ENCODE measurements at regions not wholly inside any gene's neighbourhood (a gene's known extent, or its start where the extent isn't known, plus 50 kb on each side); places are given as distances from the start of the nearest gene placed in this dataset.

GRCh38 chr5:45060724-45061123, 252.0 kb downstream of the MRPS30 start:
- no peak for ATAC-seq (ENCODE audit: low read depth in 2 of 2)

DNA sequence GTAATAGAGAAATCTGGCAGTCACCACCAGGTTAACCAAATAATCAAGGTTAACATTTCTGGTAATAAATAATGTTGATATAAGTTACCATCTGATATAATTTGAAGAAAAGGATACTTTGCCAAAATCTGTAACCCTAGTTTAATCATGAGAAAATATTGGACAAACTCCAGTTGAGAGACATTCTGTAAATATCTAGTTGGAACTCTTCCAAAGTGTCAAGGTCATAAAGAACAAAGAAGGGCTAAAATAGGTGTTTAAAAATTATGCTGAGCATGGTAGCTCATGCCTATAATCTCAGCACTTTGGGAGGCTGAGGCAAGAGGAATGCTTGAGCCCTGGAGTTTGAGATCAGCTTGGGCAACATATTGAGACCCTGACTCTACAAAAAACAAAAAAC, 253.3 kb downstream of the MRPS30 start:
- no peaks in the 10 kb centered on the region for H3K36me3 Mint-ChIP-seq
- H3K4me1 Mint-ChIP-seq, result no peaks in the 10 kb centered on the region
- H3K4me3 ChIP-seq (ENCODE audit: low read depth, low read length), result no peak overlapping the region
- DNase-seq, result no peak
- no peak for ATAC-seq (ENCODE audit: low read depth in 2 of 2)
- no peaks in the 10 kb centered on the region for H3K9me3 ChIP-seq (ENCODE audit: control insufficient read depth in 2 of 2, low read length in 2 of 2)
- H3K27ac Mint-ChIP-seq, result no peak overlapping the region
- H3K4me1 ChIP-seq (ENCODE audit: control insufficient read depth, insufficient read depth, low read length, poor library complexity, severe bottlenecking), result no peaks in the 10 kb centered on the region
- no peaks in the 10 kb centered on the region for H3K36me3 ChIP-seq (ENCODE audit: control insufficient read depth, insufficient read depth, low read length)
- H3K9me3 Mint-ChIP-seq, result peaks cover 0 to 10% (median 1%) of the 10 kb centered on the region in 7 donors
- H3K4me3 Mint-ChIP-seq, result no peak overlapping the region
- no peaks in the 10 kb centered on the region for H3K27me3 ChIP-seq (ENCODE audit: control insufficient read depth, insufficient read depth, low read length)
- H3K27ac ChIP-seq (ENCODE audit: insufficient read depth, low read length, poor library complexity, severe bottlenecking), result no peak overlapping the region
- no peaks in the 10 kb centered on the region for H3K27me3 Mint-ChIP-seq

More at GRCh38 chr5:45060724-45061123, 252.0 kb downstream of the MRPS30 start:
- H3K4me1 Mint-ChIP-seq, result no peaks in the 10 kb centered on the region
- DNase-seq, result no peak
- Histone ChIP-seq H3K9me3 (ENCODE audit: control insufficient read depth in 2 of 2, low read length in 2 of 2) (no peaks in the 10 kb centered on the region), H3K4me3 (ENCODE audit: low read depth, low read length) (no peak overlapping the region), H3K27me3 (ENCODE audit: control insufficient read depth, insufficient read depth, low read length) (no peaks in the 10 kb centered on the region), H3K36me3 (ENCODE audit: control insufficient read depth, insufficient read depth, low read length) (no peaks in the 10 kb centered on the region), H3K4me1 (ENCODE audit: control insufficient read depth, insufficient read depth, low read length, poor library complexity, severe bottlenecking) (no peaks in the 10 kb centered on the region), H3K27ac (ENCODE audit: insufficient read depth, low read length, poor library complexity, severe bottlenecking) (no peak overlapping the region)
- no peak overlapping the region for H3K4me3 Mint-ChIP-seq
- H3K36me3 Mint-ChIP-seq, result no peaks in the 10 kb centered on the region
- H3K27ac Mint-ChIP-seq, result no peak overlapping the region
- H3K27me3 Mint-ChIP-seq, result no peaks in the 10 kb centered on the region
- H3K9me3 Mint-ChIP-seq, result peaks cover 0 to 10% (median 1%) of the 10 kb centered on the region in 7 donors

DNA sequence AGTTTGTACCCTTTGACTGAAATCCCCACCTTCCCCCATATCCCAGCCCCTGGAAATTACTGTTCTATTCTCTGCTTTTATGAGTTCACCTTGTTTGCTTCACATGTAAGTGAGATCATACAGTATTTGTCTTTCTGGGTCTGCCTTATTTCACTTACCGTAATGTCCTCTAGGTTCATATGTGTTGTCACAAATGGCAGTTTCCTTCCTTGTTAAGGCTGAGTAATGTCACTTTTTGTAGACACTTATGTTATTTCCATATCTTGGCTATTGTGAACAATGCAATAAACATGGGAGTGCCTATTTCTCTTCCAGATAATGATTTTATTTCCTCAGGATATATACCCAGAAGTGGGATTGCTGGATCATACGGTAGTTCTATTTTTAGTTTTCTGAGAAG, 272.3 kb downstream of the MRPS30 start:
- no peak overlapping the region for H3K27ac ChIP-seq (ENCODE audit: insufficient read depth, low read length, poor library complexity, severe bottlenecking)
- peaks cover under 1 to 13% (median 6%) of the 10 kb centered on the region in 7 donors for H3K9me3 Mint-ChIP-seq
- no peaks in the 10 kb centered on the region for H3K4me1 Mint-ChIP-seq
- H3K27ac Mint-ChIP-seq, result no peak overlapping the region
- no peaks in the 10 kb centered on the region for H3K27me3 ChIP-seq (ENCODE audit: control insufficient read depth, insufficient read depth, low read length)
- no peaks in the 10 kb centered on the region for H3K27me3 Mint-ChIP-seq
- no peaks in the 10 kb centered on the region for H3K36me3 Mint-ChIP-seq
- H3K4me3 Mint-ChIP-seq, result no peak overlapping the region
- H3K36me3 ChIP-seq (ENCODE audit: control insufficient read depth, insufficient read depth, low read length), result no peaks in the 10 kb centered on the region
- H3K4me1 ChIP-seq (ENCODE audit: control insufficient read depth, insufficient read depth, low read length, poor library complexity, severe bottlenecking), result no peaks in the 10 kb centered on the region
- DNase-seq, result no peak
- ATAC-seq (ENCODE audit: low read depth in 2 of 2), result no peak
- H3K4me3 ChIP-seq (ENCODE audit: low read depth, low read length), result no peak overlapping the region
- no peaks in the 10 kb centered on the region for H3K9me3 ChIP-seq (ENCODE audit: control insufficient read depth in 2 of 2, low read length in 2 of 2)

DNA sequence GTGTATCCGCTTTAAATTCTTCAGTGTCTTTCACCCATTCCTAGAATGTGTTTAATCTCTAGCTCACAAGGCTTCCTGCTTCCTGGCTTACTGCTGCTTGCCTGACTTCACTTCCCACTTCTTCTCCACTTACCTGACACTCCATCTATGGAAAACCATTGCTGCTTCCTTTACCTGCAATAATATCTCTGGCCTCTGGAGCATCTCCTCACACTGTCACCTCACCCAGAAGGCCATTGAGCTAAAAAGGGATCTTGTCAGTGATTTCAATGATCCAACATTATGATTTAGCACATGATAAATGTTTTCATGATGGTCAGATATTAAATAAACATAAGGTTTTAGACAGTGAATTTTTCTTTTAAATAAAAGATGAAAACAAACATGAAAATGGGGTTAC, 281.1 kb downstream of the MRPS30 start:
- H3K4me1 ChIP-seq (ENCODE audit: control insufficient read depth, insufficient read depth, low read length, poor library complexity, severe bottlenecking), result no peaks in the 10 kb centered on the region
- H3K4me1 Mint-ChIP-seq, result no peaks in the 10 kb centered on the region
- no peak overlapping the region for H3K4me3 ChIP-seq (ENCODE audit: low read depth, low read length)
- DNase-seq (no peak), ATAC-seq (ENCODE audit: low read depth in 2 of 2) (no peak)
- peak overlapping the region in 1 of 3 donors; percentile 7 for H3K27ac Mint-ChIP-seq
- no peaks in the 10 kb centered on the region for H3K27me3 Mint-ChIP-seq
- H3K27ac ChIP-seq (ENCODE audit: insufficient read depth, low read length, poor library complexity, severe bottlenecking), result no peak overlapping the region
- no peaks in the 10 kb centered on the region for H3K36me3 Mint-ChIP-seq
- H3K36me3 ChIP-seq (ENCODE audit: control insufficient read depth, insufficient read depth, low read length), result no peaks in the 10 kb centered on the region
- peaks cover 4 to 23% (median 6%) of the 10 kb centered on the region in 7 donors for H3K9me3 Mint-ChIP-seq
- H3K9me3 ChIP-seq (ENCODE audit: control insufficient read depth in 2 of 2, low read length in 2 of 2), result no peaks in the 10 kb centered on the region
- peak overlapping the region in 1 of 4 donors; percentile 58 for H3K4me3 Mint-ChIP-seq
- no peaks in the 10 kb centered on the region for H3K27me3 ChIP-seq (ENCODE audit: control insufficient read depth, insufficient read depth, low read length)

- Mint-ChIP-seq H3K36me3 (no peaks in the 10 kb centered on the region), H3K27ac (no peak overlapping the region), H3K9me3 (peaks cover 2 to 15% (median 5%) of the 10 kb centered on the region in 7 donors), H3K4me3 (no peak overlapping the region), H3K4me1 (no peaks in the 10 kb centered on the region), H3K27me3 (no peaks in the 10 kb centered on the region)
- Histone ChIP-seq H3K27ac (ENCODE audit: insufficient read depth, low read length, poor library complexity, severe bottlenecking) (no peak overlapping the region), H3K9me3 (ENCODE audit: control insufficient read depth in 2 of 2, low read length in 2 of 2) (no peaks in the 10 kb centered on the region), H3K4me3 (ENCODE audit: low read depth, low read length) (no peak overlapping the region), H3K27me3 (ENCODE audit: control insufficient read depth, insufficient read depth, low read length) (no peaks in the 10 kb centered on the region), H3K4me1 (ENCODE audit: control insufficient read depth, insufficient read depth, low read length, poor library complexity, severe bottlenecking) (no peaks in the 10 kb centered on the region), H3K36me3 (ENCODE audit: control insufficient read depth, insufficient read depth, low read length) (no peaks in the 10 kb centered on the region)
- DNase-seq (no peak), ATAC-seq (ENCODE audit: low read depth in 2 of 2) (no peak)
Measured at GRCh38 chr5:45093377-45093776, 284.6 kb downstream of the MRPS30 start.

- Histone ChIP-seq H3K36me3 (ENCODE audit: control insufficient read depth, insufficient read depth, low read length) (no peaks in the 10 kb centered on the region), H3K9me3 (ENCODE audit: control insufficient read depth in 2 of 2, low read length in 2 of 2) (no peaks in the 10 kb centered on the region), H3K4me3 (ENCODE audit: low read depth, low read length) (no peak overlapping the region), H3K27me3 (ENCODE audit: control insufficient read depth, insufficient read depth, low read length) (no peaks in the 10 kb centered on the region), H3K27ac (ENCODE audit: insufficient read depth, low read length, poor library complexity, severe bottlenecking) (no peak overlapping the region), H3K4me1 (ENCODE audit: control insufficient read depth, insufficient read depth, low read length, poor library complexity, severe bottlenecking) (no peaks in the 10 kb centered on the region)
- DNase-seq (no peak), ATAC-seq (ENCODE audit: low read depth in 2 of 2) (no peak)
- Mint-ChIP-seq H3K4me1 (no peaks in the 10 kb centered on the region), H3K36me3 (no peaks in the 10 kb centered on the region), H3K27ac (no peak overlapping the region), H3K27me3 (no peaks in the 10 kb centered on the region), H3K4me3 (no peak overlapping the region), H3K9me3 (peaks cover 2 to 17% (median 4%) of the 10 kb centered on the region in 7 donors)
Measured at GRCh38 chr5:45094876-45095440, 286.2 kb downstream of the MRPS30 start.

DNA sequence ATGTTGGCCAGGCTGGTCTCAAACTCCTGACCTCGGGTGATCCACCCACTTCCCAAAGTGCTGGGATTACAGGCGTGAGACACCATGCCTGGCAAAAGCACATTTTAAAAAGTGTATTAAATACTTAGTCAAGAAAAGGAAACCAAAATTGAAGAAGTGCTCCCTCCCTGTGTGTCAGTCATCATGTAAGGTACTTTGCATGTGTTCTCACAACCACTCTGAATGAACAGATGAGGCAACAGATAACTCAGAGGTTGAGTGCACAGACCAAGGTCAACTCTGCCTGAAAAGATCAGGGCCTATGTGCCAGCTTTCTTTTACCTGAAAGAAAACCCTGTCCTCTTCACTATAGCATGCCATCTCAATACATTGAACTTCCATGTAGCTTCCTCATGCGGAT, 289.7 kb downstream of the MRPS30 start:
- H3K9me3 Mint-ChIP-seq, result peaks cover 2 to 24% (median 11%) of the 10 kb centered on the region in 7 donors
- Histone ChIP-seq H3K9me3 (ENCODE audit: control insufficient read depth in 2 of 2, low read length in 2 of 2) (no peaks in the 10 kb centered on the region), H3K36me3 (ENCODE audit: control insufficient read depth, insufficient read depth, low read length) (no peaks in the 10 kb centered on the region), H3K27me3 (ENCODE audit: control insufficient read depth, insufficient read depth, low read length) (no peaks in the 10 kb centered on the region), H3K27ac (ENCODE audit: insufficient read depth, low read length, poor library complexity, severe bottlenecking) (no peak overlapping the region), H3K4me3 (ENCODE audit: low read depth, low read length) (no peak overlapping the region), H3K4me1 (ENCODE audit: control insufficient read depth, insufficient read depth, low read length, poor library complexity, severe bottlenecking) (no peaks in the 10 kb centered on the region)
- no peak overlapping the region for H3K4me3 Mint-ChIP-seq
- no peaks in the 10 kb centered on the region for H3K27me3 Mint-ChIP-seq
- ATAC-seq (ENCODE audit: low read depth in 2 of 2), result no peak
- no peak for DNase-seq
- H3K36me3 Mint-ChIP-seq, result no peaks in the 10 kb centered on the region
- no peaks in the 10 kb centered on the region for H3K4me1 Mint-ChIP-seq
- H3K27ac Mint-ChIP-seq, result no peak overlapping the region

GRCh38 chr5:45101146-45101545, 292.4 kb downstream of the MRPS30 start:
- Histone ChIP-seq H3K4me3 (ENCODE audit: low read depth, low read length) (no peak overlapping the region), H3K9me3 (ENCODE audit: control insufficient read depth in 2 of 2, low read length in 2 of 2) (no peaks in the 10 kb centered on the region), H3K4me1 (ENCODE audit: control insufficient read depth, insufficient read depth, low read length, poor library complexity, severe bottlenecking) (no peaks in the 10 kb centered on the region), H3K36me3 (ENCODE audit: control insufficient read depth, insufficient read depth, low read length) (no peaks in the 10 kb centered on the region), H3K27ac (ENCODE audit: insufficient read depth, low read length, poor library complexity, severe bottlenecking) (no peak overlapping the region), H3K27me3 (ENCODE audit: control insufficient read depth, insufficient read depth, low read length) (no peaks in the 10 kb centered on the region)
- ATAC-seq (ENCODE audit: low read depth in 2 of 2) (no peak), DNase-seq (no peak)
- H3K4me1 Mint-ChIP-seq, result no peaks in the 10 kb centered on the region
- no peak overlapping the region for H3K4me3 Mint-ChIP-seq
- H3K27me3 Mint-ChIP-seq, result no peaks in the 10 kb centered on the region
- no peak overlapping the region for H3K27ac Mint-ChIP-seq
- no peaks in the 10 kb centered on the region for H3K36me3 Mint-ChIP-seq
- peaks cover 3 to 29% (median 9%) of the 10 kb centered on the region in 7 donors for H3K9me3 Mint-ChIP-seq
